ENCODE measurements at regions not wholly inside any gene's neighbourhood (a gene's known extent, or its start where the extent isn't known, plus 50 kb on each side); places are given as distances from the start of the nearest gene placed in this dataset.

- TF ChIP-seq, protein P1, sequence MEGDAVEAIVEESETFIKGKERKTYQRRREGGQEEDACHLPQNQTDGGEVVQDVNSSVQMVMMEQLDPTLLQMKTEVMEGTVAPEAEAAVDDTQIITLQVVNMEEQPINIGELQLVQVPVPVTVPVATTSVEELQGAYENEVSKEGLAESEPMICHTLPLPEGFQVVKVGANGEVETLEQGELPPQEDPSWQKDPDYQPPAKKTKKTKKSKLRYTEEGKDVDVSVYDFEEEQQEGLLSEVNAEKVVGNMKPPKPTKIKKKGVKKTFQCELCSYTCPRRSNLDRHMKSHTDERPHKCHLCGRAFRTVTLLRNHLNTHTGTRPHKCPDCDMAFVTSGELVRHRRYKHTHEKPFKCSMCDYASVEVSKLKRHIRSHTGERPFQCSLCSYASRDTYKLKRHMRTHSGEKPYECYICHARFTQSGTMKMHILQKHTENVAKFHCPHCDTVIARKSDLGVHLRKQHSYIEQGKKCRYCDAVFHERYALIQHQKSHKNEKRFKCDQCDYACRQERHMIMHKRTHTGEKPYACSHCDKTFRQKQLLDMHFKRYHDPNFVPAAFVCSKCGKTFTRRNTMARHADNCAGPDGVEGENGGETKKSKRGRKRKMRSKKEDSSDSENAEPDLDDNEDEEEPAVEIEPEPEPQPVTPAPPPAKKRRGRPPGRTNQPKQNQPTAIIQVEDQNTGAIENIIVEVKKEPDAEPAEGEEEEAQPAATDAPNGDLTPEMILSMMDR (conservative IDR thresholded peaks at IDR 0.05 in 1 of 2, IDR thresholded peaks at IDR 0.05 in 1 of 2; ENCODE audit: low read depth in 1 of 2, low read length in 2 of 2) = no peak
- no peak for TF ChIP-seq EZH2 (IDR thresholded peaks at IDR 0.05; ENCODE audit: low read length, missing control alignments)
These were observed 67.9 kb upstream of the AMZ2 start for GRCh38 chr17:68179926-68180285.

Data from fibroblast of lung (primary cell).